GM18508 (cell line): ENCODE measurements at regions not wholly inside any gene's neighbourhood (a gene's known extent, or its start where the extent isn't known, plus 50 kb on each side); places are given as distances from the start of the nearest gene placed in this dataset.

Experiments used
- ATAC-seq: cut with Tn5 transposase; IDR thresholded peaks from one replicate; pipeline ENCODE4 v1.9.1; 2021; ENCODE audit warnings: moderate number of reproducible peaks; ENCODE audit not compliant: insufficient read depth, unreplicated experiment

GRCh38 chr22:49244466-49245420, 582.9 kb downstream of the BRD1 start:
- ATAC-seq, result no peak

- ATAC-seq, result no peak
These were observed 583.7 kb downstream of the BRD1 start for GRCh38 chr22:49243965-49244364.

- ATAC-seq, result no peak
These were observed 584.3 kb downstream of the BRD1 start for GRCh38 chr22:49243335-49243734.

GRCh38 chr22:49242480-49242879, 585.2 kb downstream of the BRD1 start:
- no peak for ATAC-seq

- no peak for ATAC-seq
These were observed 586.4 kb downstream of the BRD1 start for GRCh38 chr22:49241174-49241851.

GRCh38 chr22:49240472-49240871, 587.2 kb downstream of the BRD1 start:
- ATAC-seq, result no peak

- ATAC-seq, result no peak
These were observed 587.7 kb downstream of the BRD1 start for GRCh38 chr22:49240016-49240380.

- no peak for ATAC-seq
These were observed 588.2 kb downstream of the BRD1 start for GRCh38 chr22:49239264-49240015.

- ATAC-seq, result no peak
These were observed 589.2 kb downstream of the BRD1 start for GRCh38 chr22:49238181-49239141.

GRCh38 chr22:49237703-49238102, 590.0 kb downstream of the BRD1 start:
- no peak for ATAC-seq

GRCh38 chr22:49237279-49237678, 590.4 kb downstream of the BRD1 start:
- ATAC-seq, result no peak

- ATAC-seq, result no peak
These were observed 591.1 kb downstream of the BRD1 start for GRCh38 chr22:49236541-49237075.

GRCh38 chr22:49235463-49236300, 592.0 kb downstream of the BRD1 start:
- ATAC-seq, result no peak

GRCh38 chr22:49234459-49234858, 593.2 kb downstream of the BRD1 start:
- no peak for ATAC-seq

GRCh38 chr22:49233507-49234100, 594.1 kb downstream of the BRD1 start:
- ATAC-seq, result no peak

- no peak for ATAC-seq
These were observed 595.2 kb downstream of the BRD1 start for GRCh38 chr22:49232319-49233067.

GRCh38 chr22:49230194-49230577, 597.5 kb downstream of the BRD1 start:
- ATAC-seq, result no peak
